ENCODE measurements at regions not wholly inside any gene's neighbourhood (a gene's known extent, or its start where the extent isn't known, plus 50 kb on each side); places are given as distances from the start of the nearest gene placed in this dataset.

- Mint-ChIP-seq H3K4me3 (ENCODE audit: low read depth) (no peak overlapping the region), H3K27me3 (peaks cover 39% of the 10 kb centered on the region), H3K9me3 (ENCODE audit: low read depth) (peaks cover 4% of the 10 kb centered on the region), H3K4me1 (ENCODE audit: low read depth) (peaks cover 3% of the 10 kb centered on the region), H3K36me3 (ENCODE audit: insufficient read depth) (no peaks in the 10 kb centered on the region), H3K27ac (no peak overlapping the region)
- no peak for DNase-seq (ENCODE audit: low spot score, unreplicated experiment)
- TF ChIP-seq, protein P1, sequence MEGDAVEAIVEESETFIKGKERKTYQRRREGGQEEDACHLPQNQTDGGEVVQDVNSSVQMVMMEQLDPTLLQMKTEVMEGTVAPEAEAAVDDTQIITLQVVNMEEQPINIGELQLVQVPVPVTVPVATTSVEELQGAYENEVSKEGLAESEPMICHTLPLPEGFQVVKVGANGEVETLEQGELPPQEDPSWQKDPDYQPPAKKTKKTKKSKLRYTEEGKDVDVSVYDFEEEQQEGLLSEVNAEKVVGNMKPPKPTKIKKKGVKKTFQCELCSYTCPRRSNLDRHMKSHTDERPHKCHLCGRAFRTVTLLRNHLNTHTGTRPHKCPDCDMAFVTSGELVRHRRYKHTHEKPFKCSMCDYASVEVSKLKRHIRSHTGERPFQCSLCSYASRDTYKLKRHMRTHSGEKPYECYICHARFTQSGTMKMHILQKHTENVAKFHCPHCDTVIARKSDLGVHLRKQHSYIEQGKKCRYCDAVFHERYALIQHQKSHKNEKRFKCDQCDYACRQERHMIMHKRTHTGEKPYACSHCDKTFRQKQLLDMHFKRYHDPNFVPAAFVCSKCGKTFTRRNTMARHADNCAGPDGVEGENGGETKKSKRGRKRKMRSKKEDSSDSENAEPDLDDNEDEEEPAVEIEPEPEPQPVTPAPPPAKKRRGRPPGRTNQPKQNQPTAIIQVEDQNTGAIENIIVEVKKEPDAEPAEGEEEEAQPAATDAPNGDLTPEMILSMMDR (IDR thresholded peaks at IDR 0.05; ENCODE audit: unreplicated experiment): no peak
These were observed 482.9 kb upstream of the KIF2A start for GRCh38 chr5:61823065-61823464.

DNA sequence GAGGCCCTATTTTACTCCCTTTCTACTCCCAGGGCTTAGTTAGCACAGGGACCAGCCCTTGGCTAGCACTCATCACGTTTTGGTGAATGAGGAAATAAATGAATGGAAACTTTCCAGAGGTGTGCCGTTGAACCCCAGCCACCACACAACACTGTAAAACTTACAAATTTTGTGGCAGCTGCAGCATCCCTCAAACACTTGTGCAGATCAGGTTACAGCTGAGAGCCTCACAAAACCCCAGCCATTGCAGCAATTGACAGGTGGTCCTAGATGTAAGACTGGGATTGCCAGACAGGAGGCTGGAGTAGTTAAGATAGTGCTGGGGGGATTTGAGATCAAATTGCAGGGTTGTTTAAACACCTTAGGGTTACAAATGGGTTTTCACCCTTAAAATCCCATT, 482.2 kb upstream of the KIF2A start:
- no peak overlapping the region for H3K4me3 Mint-ChIP-seq (ENCODE audit: low read depth)
- H3K9me3 Mint-ChIP-seq (ENCODE audit: low read depth): peaks cover 4% of the 10 kb centered on the region
- H3K27me3 Mint-ChIP-seq: peaks cover 39% of the 10 kb centered on the region
- no peaks in the 10 kb centered on the region for H3K36me3 Mint-ChIP-seq (ENCODE audit: insufficient read depth)
- TF ChIP-seq, protein P1 (IDR thresholded peaks at IDR 0.05; ENCODE audit: unreplicated experiment): no peak
- H3K4me1 Mint-ChIP-seq (ENCODE audit: low read depth): peaks cover 3% of the 10 kb centered on the region
- DNase-seq (ENCODE audit: low spot score, unreplicated experiment): no peak
- no peak overlapping the region for H3K27ac Mint-ChIP-seq

DNA sequence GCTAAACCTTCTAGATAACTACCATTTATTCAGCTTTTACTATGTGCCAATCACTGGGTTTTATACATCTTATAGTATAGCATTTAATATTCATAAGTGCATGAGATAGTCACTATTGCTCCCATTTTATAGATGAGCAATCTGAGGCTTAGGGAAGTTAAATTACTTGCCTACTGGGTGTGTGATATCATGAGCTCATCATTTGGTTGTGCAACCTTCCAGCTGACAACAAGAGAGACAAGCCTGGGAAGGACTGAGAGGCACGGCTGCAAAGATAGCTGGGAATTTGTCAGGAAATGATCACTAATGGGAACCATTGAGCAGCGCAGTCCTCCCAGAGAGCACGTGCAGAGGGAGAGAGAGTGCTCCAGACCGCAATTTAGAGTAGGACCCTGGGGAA, 481.6 kb upstream of the KIF2A start:
- peaks cover 1% of the 10 kb centered on the region for H3K9me3 Mint-ChIP-seq (ENCODE audit: low read depth)
- TF ChIP-seq, protein P1 (IDR thresholded peaks at IDR 0.05; ENCODE audit: unreplicated experiment): no peak
- DNase-seq (ENCODE audit: low spot score, unreplicated experiment): no peak
- peaks cover 41% of the 10 kb centered on the region for H3K27me3 Mint-ChIP-seq
- H3K36me3 Mint-ChIP-seq (ENCODE audit: insufficient read depth): no peaks in the 10 kb centered on the region
- no peak overlapping the region for H3K4me3 Mint-ChIP-seq (ENCODE audit: low read depth)
- no peak overlapping the region for H3K27ac Mint-ChIP-seq
- H3K4me1 Mint-ChIP-seq (ENCODE audit: low read depth): peaks cover 3% of the 10 kb centered on the region

GRCh38 chr5:61827445-61827975, 478.5 kb upstream of the KIF2A start:
- Mint-ChIP-seq H3K9me3 (ENCODE audit: low read depth) (no peaks in the 10 kb centered on the region), H3K4me1 (ENCODE audit: low read depth) (peaks cover 3% of the 10 kb centered on the region), H3K27ac (no peak overlapping the region), H3K27me3 (peaks cover 29% of the 10 kb centered on the region), H3K4me3 (ENCODE audit: low read depth) (no peak overlapping the region), H3K36me3 (ENCODE audit: insufficient read depth) (no peaks in the 10 kb centered on the region)
- TF ChIP-seq, protein P1 (IDR thresholded peaks at IDR 0.05; ENCODE audit: unreplicated experiment): no peak
- no peak for DNase-seq (ENCODE audit: low spot score, unreplicated experiment)

- TF ChIP-seq, protein P1 (IDR thresholded peaks at IDR 0.05; ENCODE audit: unreplicated experiment): no peak
- Mint-ChIP-seq H3K27ac (no peak overlapping the region), H3K36me3 (ENCODE audit: insufficient read depth) (no peaks in the 10 kb centered on the region), H3K9me3 (ENCODE audit: low read depth) (no peaks in the 10 kb centered on the region), H3K27me3 (peaks cover 19% of the 10 kb centered on the region), H3K4me3 (ENCODE audit: low read depth) (no peak overlapping the region), H3K4me1 (ENCODE audit: low read depth) (no peaks in the 10 kb centered on the region)
- no peak for DNase-seq (ENCODE audit: low spot score, unreplicated experiment)
These were observed 477.1 kb upstream of the KIF2A start for GRCh38 chr5:61828856-61829255.
